GM23248 (cell line): ENCODE measurements at regions not wholly inside any gene's neighbourhood (a gene's known extent, or its start where the extent isn't known, plus 50 kb on each side); places are given as distances from the start of the nearest gene placed in this dataset.
A peak's percentile ranks its signal among the peaks of the same experiment; 100 is the strongest.

Experiments
- DNase-seq: peaks from one replicate; pipeline ENCODE4 v3.0.0-alpha.2; 2015
- H2AFZ ChIP-seq: fragments of 200-600 bp; sonication (generic); 2 replicates; pipeline ENCODE4 v1.6.1; 2016; ENCODE audit warnings: antibody characterized with exemption
- H3F3A ChIP-seq: fragments of 200-600 bp; sonication (generic); 2 replicates; pipeline ENCODE4 v1.6.1; 2016; ENCODE audit warnings: mild to moderate bottlenecking, antibody characterized with exemption, mixed run types; ENCODE audit not compliant: insufficient read depth
- H3K27ac ChIP-seq: fragments of 200-600 bp; sonication (generic); 2 replicates; pipeline ENCODE4 v1.5.1; 2016; ENCODE audit warnings: mild to moderate bottlenecking
- H3K27me3 ChIP-seq: fragments of 200-600 bp; sonication (generic); replicated peaks from 2 replicates; pipeline ENCODE4 v1.6.1; 2016; ENCODE audit warnings: mild to moderate bottlenecking; ENCODE audit not compliant: insufficient read depth
- H3K36me3 ChIP-seq: fragments of 200-600 bp; sonication (generic); 2 replicates; pipeline ENCODE4 v1.6.1; 2016; ENCODE audit warnings: low read depth, mild to moderate bottlenecking
- H3K4me1 ChIP-seq: fragments of 200-600 bp; sonication (generic); 2 replicates; pipeline ENCODE4 v1.6.1; 2016; ENCODE audit warnings: mild to moderate bottlenecking; ENCODE audit not compliant: insufficient read depth
- H3K4me2 ChIP-seq: fragments of 200-600 bp; sonication (generic); one replicate; pipeline ENCODE4 v1.6.1; 2016; ENCODE audit warnings: mild to moderate bottlenecking; ENCODE audit not compliant: unreplicated experiment
- H3K4me3 ChIP-seq: fragments of 200-600 bp; sonication (generic); 2 replicates; pipeline ENCODE4 v1.5.1; 2016; ENCODE audit warnings: mild to moderate bottlenecking
- H3K79me2 ChIP-seq: fragments of 200-600 bp; sonication (generic); 2 replicates; pipeline ENCODE4 v1.6.1; 2016; ENCODE audit warnings: mild to moderate bottlenecking; ENCODE audit not compliant: insufficient read depth
- H3K9ac ChIP-seq: fragments of 200-600 bp; sonication (generic); 2 replicates; pipeline ENCODE4 v1.6.1; 2016; ENCODE audit warnings: mild to moderate bottlenecking
- H3K9me2 ChIP-seq: fragments of 200-600 bp; sonication (generic); 2 replicates; pipeline ENCODE4 v1.6.1; 2016; ENCODE audit warnings: mixed run types, mild to moderate bottlenecking, moderate library complexity; ENCODE audit not compliant: insufficient read depth
- H3K9me3 ChIP-seq: fragments of 200-600 bp; sonication (generic); one replicate; pipeline ENCODE4 v1.6.1; 2017; ENCODE audit warnings: low read depth
- H4K20me1 ChIP-seq: fragments of 200-600 bp; sonication (generic); 2 replicates; pipeline ENCODE4 v1.6.0; 2016; ENCODE audit not compliant: insufficient read depth
- EZH2 ChIP-seq: fragments of 200-600 bp; sonication (generic); IDR thresholded peaks from 2 replicates; pipeline ENCODE4 v1.6.1; 2018; ENCODE audit warnings: antibody characterized with exemption, mild to moderate bottlenecking; ENCODE audit not compliant: insufficient read depth, poor library complexity, severe bottlenecking
- EZH2phosphoT487 ChIP-seq: fragments of 200-600 bp; sonication (generic); IDR thresholded peaks from 2 replicates; pipeline ENCODE4 v1.6.1; 2018; ENCODE audit warnings: antibody characterized with exemption, moderate library complexity, mild to moderate bottlenecking, low read depth; ENCODE audit not compliant: insufficient read depth
- WGBS, 2 experiments: methylation state at CpG; one replicate each; pipeline ENCODE4 v1.1.6; 2015 to 2017; ENCODE audit warnings: low lambda C conversion rate in 2 of 2, low coverage in 1 of 2; ENCODE audit errors: missing lambda C conversion rate in 2 of 2; 5-methylcytosine and 5-hydroxymethylcytosine counted together
- in situ Hi-C: fragments of 300-500 bp; cut with MboI; formaldehyde crosslinking; loops from 2 replicates; pipeline ENCODE4 v1.15.0; 2020

DNA sequence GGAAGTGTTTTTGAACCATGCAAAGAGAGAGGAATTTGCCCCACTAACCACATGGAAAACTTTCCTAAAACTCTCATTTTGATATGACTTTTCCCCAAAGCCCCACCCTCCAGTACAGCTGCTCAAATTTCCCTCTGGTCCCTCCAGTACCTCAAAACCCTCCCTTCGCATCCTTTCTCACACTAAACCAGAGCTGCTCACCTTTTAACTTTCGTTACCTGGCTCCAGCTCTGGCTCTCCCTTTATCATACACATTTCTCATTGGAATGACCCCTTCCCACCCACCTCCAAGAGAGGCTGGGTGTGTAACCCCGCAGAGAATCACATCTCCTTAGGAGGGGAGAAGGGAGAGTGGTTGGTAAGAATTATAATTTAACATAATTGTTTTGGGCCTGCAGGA lies 86.8 kb upstream of the NDUFV2 start:
- H3F3A ChIP-seq = peaks cover 27% of the 10 kb centered on the region
- H3K27me3 ChIP-seq = no peaks in the 10 kb centered on the region
- no peak overlapping the region for H2AFZ ChIP-seq
- H4K20me1 ChIP-seq = no peaks in the 10 kb centered on the region
- in situ Hi-C loops = no loop called here
- whole genome bisulfite sequencing, 2 experiments = 87% methylated on average over 3 of the region's 3 CpGs
- no peaks in the 10 kb centered on the region for H3K9me2 ChIP-seq
- H3K4me2 ChIP-seq = no peak overlapping the region
- no peak overlapping the region for H3K9ac ChIP-seq
- DNase-seq = no peak
- H3K4me1 ChIP-seq = peaks cover 21% of the 10 kb centered on the region
- H3K4me3 ChIP-seq = no peak overlapping the region
- no peaks in the 10 kb centered on the region for H3K9me3 ChIP-seq
- H3K27ac ChIP-seq = peak overlapping the region; percentile 99; the same call in 1 of the 2 replicates
- no peaks in the 10 kb centered on the region for H3K79me2 ChIP-seq
- TF ChIP-seq EZH2phosphoT487 = no peak
- no peak for TF ChIP-seq EZH2
- H3K36me3 ChIP-seq = no peaks in the 10 kb centered on the region

- in situ Hi-C loops = no loop called here
- H3K27me3 ChIP-seq = no peaks in the 10 kb centered on the region
- no peaks in the 10 kb centered on the region for H3K36me3 ChIP-seq
- H3K9ac ChIP-seq = peak overlapping the region; percentile 91
- peak; percentile 77 for DNase-seq
- H3K4me3 ChIP-seq = peak overlapping the region; percentile 63
- no peaks in the 10 kb centered on the region for H3K9me3 ChIP-seq
- H3K4me1 ChIP-seq = peaks cover 21% of the 10 kb centered on the region
- H3K27ac ChIP-seq = peak overlapping the region; percentile 99
- 7% methylated on average over 16 of the region's 16 CpGs for WGBS, 2 experiments
- peaks cover 27% of the 10 kb centered on the region for H3F3A ChIP-seq
- no peaks in the 10 kb centered on the region for H3K79me2 ChIP-seq
- no peaks in the 10 kb centered on the region for H4K20me1 ChIP-seq
- H2AFZ ChIP-seq = peak overlapping the region; percentile 77
- no peaks in the 10 kb centered on the region for H3K9me2 ChIP-seq
- H3K4me2 ChIP-seq = peak overlapping the region; percentile 37
- no peak for TF ChIP-seq EZH2phosphoT487
These were observed 85.8 kb upstream of the NDUFV2 start for GRCh38 chr18:9016633-9017166.

- peak overlapping the region; percentile 63 for H3K4me3 ChIP-seq
- TF ChIP-seq EZH2phosphoT487 (no peak), EZH2 (no peak)
- no peaks in the 10 kb centered on the region for H3K9me2 ChIP-seq
- peak; percentile 99 for DNase-seq
- in situ Hi-C loops = no loop called here
- peak overlapping the region; percentile 91 for H3K9ac ChIP-seq
- H3K4me1 ChIP-seq = peaks cover 23% of the 10 kb centered on the region
- no peaks in the 10 kb centered on the region for H4K20me1 ChIP-seq
- H3K4me2 ChIP-seq = peak overlapping the region; percentile 86
- H3K27ac ChIP-seq = peak overlapping the region; percentile 99
- H3K27me3 ChIP-seq = no peaks in the 10 kb centered on the region
- H3K9me3 ChIP-seq = no peaks in the 10 kb centered on the region
- H2AFZ ChIP-seq = peak overlapping the region; percentile 77
- H3F3A ChIP-seq = peaks cover 27% of the 10 kb centered on the region
- no peaks in the 10 kb centered on the region for H3K79me2 ChIP-seq
- 1% methylated on average over 33 to 34 of the region's 34 CpGs for WGBS, 2 experiments
- H3K36me3 ChIP-seq = no peaks in the 10 kb centered on the region
These were observed 85.2 kb upstream of the NDUFV2 start for GRCh38 chr18:9017167-9017904.

- TF ChIP-seq EZH2 (no peak), EZH2phosphoT487 (no peak)
- peak overlapping the region; percentile 63 for H3K4me3 ChIP-seq
- H3K27ac ChIP-seq = peak overlapping the region; percentile 99
- H3K9me2 ChIP-seq = no peaks in the 10 kb centered on the region
- H3F3A ChIP-seq = peaks cover 27% of the 10 kb centered on the region
- H3K4me2 ChIP-seq = peak overlapping the region; percentile 86
- H3K4me1 ChIP-seq = peaks cover 29% of the 10 kb centered on the region
- 0 to 2% methylated on average over 6 of the region's 6 CpGs for WGBS, 2 experiments
- peak overlapping the region; percentile 67 for H2AFZ ChIP-seq
- H3K9me3 ChIP-seq = no peaks in the 10 kb centered on the region
- H3K36me3 ChIP-seq = no peaks in the 10 kb centered on the region
- in situ Hi-C loops = no loop called here
- no peaks in the 10 kb centered on the region for H3K27me3 ChIP-seq
- H3K9ac ChIP-seq = peak overlapping the region; percentile 91
- no peaks in the 10 kb centered on the region for H3K79me2 ChIP-seq
- DNase-seq = peak; percentile 93
- H4K20me1 ChIP-seq = no peaks in the 10 kb centered on the region
These were observed 84.6 kb upstream of the NDUFV2 start for GRCh38 chr18:9017905-9018227.
